CD14-positive monocyte (primary cell): ENCODE measurements at regions not wholly inside any gene's neighbourhood (a gene's known extent, or its start where the extent isn't known, plus 50 kb on each side); places are given as distances from the start of the nearest gene placed in this dataset.
A peak's percentile ranks its signal among the peaks of the same experiment; 100 is the strongest.

Experiments
- DNase-seq, 3 donors: peaks; one replicate each; pipeline ENCODE4 v3.0.0-alpha.2; 2011 to 2022
- H2AFZ ChIP-seq: 2 replicates; pipeline ENCODE4 v1.6.0; 2012; ENCODE audit warnings: mild to moderate bottlenecking, low read depth, low read length, inconsistent platforms; ENCODE audit not compliant: insufficient read depth, poor library complexity, severe bottlenecking
- H3K27ac ChIP-seq, 2 donors: 1 replicate in 1 of 2; 2 replicates in 1 of 2; pipeline ENCODE4 v1.5.1; 2012 to 2013; ENCODE audit warnings: low read length in 2 of 2, control low read depth in 1 of 2, inconsistent platforms in 1 of 2, low read depth in 1 of 2, mild to moderate bottlenecking in 1 of 2
- H3K27me3 ChIP-seq, 2 donors: one replicate each; pipeline versions ENCODE4 v1.6.0 to v1.6.1; 2011 to 2013; ENCODE audit warnings: low read length in 2 of 2; ENCODE audit not compliant: control insufficient read depth in 2 of 2, insufficient read depth in 2 of 2
- H3K36me3 ChIP-seq, 2 donors: replicated peaks in 1 of 2; 1 replicate in 1 of 2; 2 replicates in 1 of 2; pipeline versions ENCODE4 v1.5.1 to v1.6.1; 2012 to 2013; ENCODE audit warnings: low read length in 2 of 2, control low read depth in 1 of 2, inconsistent platforms in 1 of 2, mild to moderate bottlenecking in 1 of 2; ENCODE audit not compliant: insufficient read depth in 2 of 2, control insufficient read depth in 1 of 2
- H3K4me1 ChIP-seq, 2 donors: 1 replicate in 1 of 2; 2 replicates in 1 of 2; pipeline versions ENCODE4 v1.5.1 to v1.6.1; 2012 to 2013; ENCODE audit warnings: low read length in 2 of 2, control low read depth in 1 of 2, inconsistent platforms in 1 of 2, mild to moderate bottlenecking in 1 of 2, moderate library complexity in 1 of 2; ENCODE audit not compliant: insufficient read depth in 2 of 2, control insufficient read depth in 1 of 2
- H3K4me2 ChIP-seq: replicated peaks from 2 replicates; pipeline ENCODE3; 2012; ENCODE audit warnings: low read length, moderate library complexity, mild to moderate bottlenecking; ENCODE audit not compliant: poor library complexity, severe bottlenecking; ENCODE audit errors: extremely low read depth
- H3K4me3 ChIP-seq, 3 experiments: fragments of 200-600 bp in 1 of 3; sonication (generic) in 1 of 3; replicated peaks in 1 of 3; 1 replicate in 2 of 3; 2 replicates in 1 of 3; pipeline ENCODE4 v1.5.1; 2011 to 2013; ENCODE audit warnings: low read length in 3 of 3, mild to moderate bottlenecking in 3 of 3, control low read depth in 2 of 3, low read depth in 2 of 3, inconsistent platforms in 1 of 3, moderate library complexity in 1 of 3
- H3K79me2 ChIP-seq: 2 replicates; pipeline ENCODE4 v1.6.0; 2012; ENCODE audit warnings: mild to moderate bottlenecking, control low read depth, inconsistent platforms, low read length, moderate library complexity; ENCODE audit not compliant: insufficient read depth
- H3K9ac ChIP-seq: 2 replicates; pipeline ENCODE4 v1.6.0; 2017; ENCODE audit warnings: low read length, mild to moderate bottlenecking; ENCODE audit not compliant: insufficient read depth, poor library complexity, severe bottlenecking
- H3K9me3 ChIP-seq, 2 donors: replicated peaks in 1 of 2; 1 replicate in 1 of 2; 2 replicates in 1 of 2; pipeline versions ENCODE4 v1.5.1 to v1.6.1; 2012 to 2013; ENCODE audit warnings: low read length in 2 of 2, control low read depth in 1 of 2; ENCODE audit not compliant: control insufficient read depth in 1 of 2, insufficient read depth in 1 of 2
- H4K20me1 ChIP-seq: 2 replicates; pipeline ENCODE4 v1.6.0; 2012; ENCODE audit warnings: mild to moderate bottlenecking, low read length, control low read depth, moderate library complexity; ENCODE audit not compliant: insufficient read depth
- H3K27ac Mint-ChIP-seq, 7 donors: one replicate each; pipeline ENCODE4 v1.8.0; 2020; ENCODE audit warnings: mild to moderate bottlenecking in 7 of 7, mixed read lengths in 7 of 7, moderate library complexity in 6 of 7, inconsistent platforms in 2 of 7
- H3K27me3 Mint-ChIP-seq, 3 donors: one replicate each; pipeline ENCODE4 v1.8.0; 2021 to 2022; ENCODE audit warnings: low read depth in 3 of 3, mild to moderate bottlenecking in 3 of 3, mixed read lengths in 3 of 3, moderate library complexity in 3 of 3, inconsistent platforms in 1 of 3
- H3K36me3 Mint-ChIP-seq, 2 donors: one replicate each; pipeline ENCODE4 v1.8.0; 2020; ENCODE audit warnings: mixed read lengths in 2 of 2, inconsistent platforms in 1 of 2, mild to moderate bottlenecking in 1 of 2
- H3K4me1 Mint-ChIP-seq: one replicate; pipeline ENCODE4 v1.8.0; 2020; ENCODE audit warnings: mild to moderate bottlenecking, mixed read lengths
- H3K4me3 Mint-ChIP-seq, 2 donors: one replicate each; pipeline ENCODE4 v1.8.0; 2020; ENCODE audit warnings: mild to moderate bottlenecking in 2 of 2, mixed read lengths in 2 of 2, moderate library complexity in 1 of 2
- H3K9me3 Mint-ChIP-seq, 7 donors: one replicate each; pipeline ENCODE4 v1.8.0; 2020 to 2022; ENCODE audit warnings: mixed read lengths in 7 of 7, mild to moderate bottlenecking in 6 of 7, moderate library complexity in 6 of 7, inconsistent platforms in 2 of 7
- CTCF ChIP-seq: fragments of 200-600 bp; IDR thresholded peaks from one replicate; pipeline ENCODE4 v1.8.0; 2022; ENCODE audit warnings: antibody characterized with exemption, mild to moderate bottlenecking
- WGBS: methylation state at CpG from one replicate; pipeline ENCODE4 v1.1.5; 2013; ENCODE audit warnings: missing lambda C conversion rate; ENCODE audit not compliant: insufficient coverage; 5-methylcytosine and 5-hydroxymethylcytosine counted together
- intact Hi-C, 2 donors: fragments of 100-400 bp; cut with micrococcal nuclease; formaldehyde crosslinking; loops; one replicate each; pipeline versions ENCODE4 v1.15.0 to v1.15.1; 2023

- Mint-ChIP-seq H3K9me3 (peaks cover 0 to 2% (median 0%) of the 10 kb centered on the region in 7 donors), H3K27me3 (peaks cover 0 to 2% (median 0%) of the 10 kb centered on the region in 3 donors), H3K27ac (no peak overlapping the region), H3K4me1 (no peaks in the 10 kb centered on the region), H3K36me3 (no peaks in the 10 kb centered on the region), H3K4me3 (no peak overlapping the region)
- Histone ChIP-seq H3K9ac (no peak overlapping the region), H4K20me1 (no peaks in the 10 kb centered on the region), H3K36me3 (no peaks in the 10 kb centered on the region), H3K27ac (no peak overlapping the region), H3K4me1 (no peaks in the 10 kb centered on the region), H3K27me3 (no peaks in the 10 kb centered on the region), H3K79me2 (no peaks in the 10 kb centered on the region), H2AFZ (no peak overlapping the region), H3K9me3 (no peaks in the 10 kb centered on the region), H3K4me3 (no peak overlapping the region), H3K4me2 (no peak overlapping the region)
- DNase-seq: no peak
- WGBS: 100% methylated on average over 1 of the region's 1 CpG
- TF ChIP-seq CTCF: no peak
- intact Hi-C loops: no loop called here
These were observed 723.4 kb downstream of the ZPLD1 start for GRCh38 chr3:103158183-103158582.

GRCh38 chr3:103166890-103167289 lies 732.1 kb downstream of the ZPLD1 start:
- H3K4me3 ChIP-seq: no peak overlapping the region
- H3K36me3 ChIP-seq: no peaks in the 10 kb centered on the region
- intact Hi-C loops: no loop called here
- no peak overlapping the region for H2AFZ ChIP-seq
- Mint-ChIP-seq H3K4me3 (peak overlapping the region in 1 of 2 donors; percentile 41), H3K36me3 (no peaks in the 10 kb centered on the region), H3K27me3 (peaks cover 0 to 1% (median 0%) of the 10 kb centered on the region in 3 donors), H3K4me1 (no peaks in the 10 kb centered on the region), H3K27ac (no peak overlapping the region), H3K9me3 (peaks cover 0 to 9% (median 4%) of the 10 kb centered on the region in 7 donors)
- DNase-seq: no peak
- no peaks in the 10 kb centered on the region for H3K79me2 ChIP-seq
- no peak for TF ChIP-seq CTCF
- WGBS: 92% methylated on average over 10 of the region's 13 CpGs
- no peaks in the 10 kb centered on the region for H4K20me1 ChIP-seq
- H3K4me2 ChIP-seq: no peak overlapping the region
- no peak overlapping the region for H3K27ac ChIP-seq
- peaks cover 0 to 4% of the 10 kb centered on the region in 2 donors for H3K9me3 ChIP-seq
- H3K4me1 ChIP-seq: no peaks in the 10 kb centered on the region
- no peak overlapping the region for H3K9ac ChIP-seq
- H3K27me3 ChIP-seq: no peaks in the 10 kb centered on the region
